ENCODE measurements at regions not wholly inside any gene's neighbourhood (a gene's known extent, or its start where the extent isn't known, plus 50 kb on each side); places are given as distances from the start of the nearest gene placed in this dataset.

GRCh38 chr2:15846626-15847025 is 93.7 kb upstream of the MYCN start:
- no peak for ATAC-seq
- TF ChIP-seq CTCF (IDR thresholded peaks at IDR 0.05), result no peak
- 87 to 95% methylated on average over 8 of the region's 8 CpGs for WGBS, 2 donors
- no peaks in the 10 kb centered on the region for H3K36me3 ChIP-seq
- no peaks in the 10 kb centered on the region for H3K9me3 ChIP-seq
- no peak for FAIRE-seq
- intact Hi-C loops (cut with DNase I), result no loop called here
- no peaks in the 10 kb centered on the region for H3K4me1 ChIP-seq
- DNase-seq, result no peak
- no peaks in the 10 kb centered on the region for H3K27me3 ChIP-seq
- no peak overlapping the region for H3K4me3 ChIP-seq
- H3K27ac ChIP-seq, result no peak overlapping the region

GRCh38 chr2:15850534-15850933 is 89.8 kb upstream of the MYCN start:
- Histone ChIP-seq H3K27me3 (no peaks in the 10 kb centered on the region), H3K9me3 (no peaks in the 10 kb centered on the region), H3K36me3 (no peaks in the 10 kb centered on the region), H3K27ac (no peak overlapping the region), H3K4me1 (no peaks in the 10 kb centered on the region), H3K4me3 (no peak overlapping the region)
- no peak for ATAC-seq
- FAIRE-seq, result no peak
- WGBS, 2 donors, result 83 to 85% methylated on average over 1 of the region's 1 CpG
- TF ChIP-seq CTCF (IDR thresholded peaks at IDR 0.05), result no peak
- intact Hi-C loops (cut with DNase I), result no loop called here
- DNase-seq, result no peak

GRCh38 chr2:15851076-15851693 is 89.2 kb upstream of the MYCN start:
- no peak for TF ChIP-seq CTCF (IDR thresholded peaks at IDR 0.05)
- intact Hi-C loops (cut with DNase I), result no loop called here
- Histone ChIP-seq H3K36me3 (no peaks in the 10 kb centered on the region), H3K4me1 (no peaks in the 10 kb centered on the region), H3K27ac (no peak overlapping the region), H3K9me3 (no peaks in the 10 kb centered on the region), H3K4me3 (no peak overlapping the region), H3K27me3 (no peaks in the 10 kb centered on the region)
- ATAC-seq (no peak), DNase-seq (no peak), FAIRE-seq (no peak)
- 68 to 78% methylated on average over 10 of the region's 10 CpGs for WGBS, 2 donors

GRCh38 chr2:15852811-15853210 is 87.5 kb upstream of the MYCN start:
- Histone ChIP-seq H3K4me3 (no peak overlapping the region), H3K27ac (no peak overlapping the region), H3K27me3 (no peaks in the 10 kb centered on the region), H3K4me1 (no peaks in the 10 kb centered on the region), H3K36me3 (no peaks in the 10 kb centered on the region), H3K9me3 (no peaks in the 10 kb centered on the region)
- intact Hi-C loops (cut with DNase I), result no loop called here
- no peak for FAIRE-seq
- no peak for TF ChIP-seq CTCF (IDR thresholded peaks at IDR 0.05)
- DNase-seq, result no peak
- 41 to 61% methylated on average over 2 of the region's 2 CpGs for WGBS, 2 donors
- no peak for ATAC-seq

GRCh38 chr2:15853903-15854302 is 86.4 kb upstream of the MYCN start:
- WGBS, 2 donors, result 50 to 53% methylated on average over 3 of the region's 3 CpGs
- Histone ChIP-seq H3K36me3 (no peaks in the 10 kb centered on the region), H3K4me3 (no peak overlapping the region), H3K27me3 (no peaks in the 10 kb centered on the region), H3K27ac (no peak overlapping the region), H3K4me1 (no peaks in the 10 kb centered on the region), H3K9me3 (no peaks in the 10 kb centered on the region)
- FAIRE-seq (no peak), DNase-seq (no peak), ATAC-seq (no peak)
- intact Hi-C loops (cut with DNase I), result no loop called here
- TF ChIP-seq CTCF (IDR thresholded peaks at IDR 0.05), result no peak
